NCI-H524 (cell line): ENCODE measurements at regions not wholly inside any gene's neighbourhood (a gene's known extent, or its start where the extent isn't known, plus 50 kb on each side); places are given as distances from the start of the nearest gene placed in this dataset.

Source experiments
- DNase-seq, 2 experiments: peaks; one replicate each; lab custom pipeline; 2025; lab: John Stamatoyannopoulos, UW

DNA sequence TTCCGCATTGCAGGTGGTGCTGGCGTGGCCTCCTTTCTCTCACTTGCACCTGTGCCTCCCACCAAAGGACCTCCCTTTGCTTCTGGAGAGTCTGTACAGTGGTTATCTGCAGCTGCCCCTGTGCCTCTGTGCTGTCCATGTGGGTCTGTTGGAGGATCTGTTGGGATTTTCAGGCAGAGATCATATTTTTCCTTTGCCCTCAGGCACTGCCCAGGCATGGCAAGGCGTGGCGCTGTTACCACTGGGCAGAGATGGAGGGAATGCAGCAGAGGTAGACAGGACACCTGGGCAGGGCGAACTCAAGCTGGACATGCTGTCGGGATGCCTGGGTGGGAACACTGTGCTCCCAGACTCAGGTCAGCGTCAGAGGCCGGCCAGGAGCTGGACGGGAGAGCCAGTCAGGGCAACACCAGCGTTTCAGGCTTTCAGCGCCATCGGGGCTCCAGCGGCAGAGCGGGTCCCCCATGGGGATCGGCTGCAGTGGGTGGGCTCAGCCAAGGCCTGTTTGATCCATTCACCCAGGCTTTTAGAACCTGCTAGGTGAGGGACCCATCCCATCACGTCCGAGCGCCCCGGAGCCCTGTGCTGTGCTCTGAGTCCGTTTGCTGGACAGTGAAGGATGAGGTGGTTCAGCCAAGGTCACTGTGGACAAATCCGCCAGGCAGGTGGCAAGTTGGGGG, 718.9 kb downstream of the BRD1 start:
- no peak for DNase-seq

GRCh38 chr22:49107961-49108530, 719.6 kb downstream of the BRD1 start:
- DNase-seq, result no peak

- no peak for DNase-seq
Measured at GRCh38 chr22:49107561-49107960, 720.1 kb downstream of the BRD1 start.

- DNase-seq, result no peak
Measured at GRCh38 chr22:49106842-49107152, 720.9 kb downstream of the BRD1 start.

DNA sequence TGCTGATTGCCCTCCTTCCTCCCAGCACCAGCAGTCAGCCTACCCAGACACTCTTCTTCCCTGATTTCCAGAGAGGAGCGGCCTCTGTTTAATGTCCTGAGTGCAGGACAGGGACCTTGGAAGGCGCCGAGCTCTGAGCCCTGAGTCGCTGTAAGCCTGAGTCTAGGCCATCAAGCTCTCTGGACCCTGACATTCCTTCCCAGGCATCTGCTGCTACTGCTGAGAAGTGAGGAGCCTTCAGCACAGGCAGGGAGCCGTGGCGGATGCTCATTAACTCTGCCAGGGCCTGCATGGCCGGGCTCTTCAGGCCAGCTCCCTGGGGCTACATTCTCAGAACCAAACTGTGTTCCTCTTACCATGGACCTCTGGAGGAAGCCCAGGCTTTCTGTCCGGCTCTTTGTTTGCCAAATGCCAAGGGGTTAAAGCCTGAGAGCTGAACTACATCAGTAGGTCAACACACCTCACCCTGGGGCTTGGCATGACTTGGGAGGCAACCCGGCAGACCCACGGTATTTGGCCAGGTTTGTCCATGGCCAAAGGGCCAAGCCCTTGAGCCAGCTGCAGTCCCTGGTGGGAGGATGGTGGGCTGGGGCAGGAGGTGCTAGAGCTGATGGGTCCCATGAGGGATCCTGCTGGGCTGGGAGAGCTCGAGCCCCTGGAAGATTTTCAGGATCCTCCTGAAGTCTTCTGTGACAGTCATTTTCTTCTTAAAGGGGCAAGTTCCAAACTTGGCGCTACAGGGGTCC, 721.4 kb downstream of the BRD1 start:
- no peak for DNase-seq

DNA sequence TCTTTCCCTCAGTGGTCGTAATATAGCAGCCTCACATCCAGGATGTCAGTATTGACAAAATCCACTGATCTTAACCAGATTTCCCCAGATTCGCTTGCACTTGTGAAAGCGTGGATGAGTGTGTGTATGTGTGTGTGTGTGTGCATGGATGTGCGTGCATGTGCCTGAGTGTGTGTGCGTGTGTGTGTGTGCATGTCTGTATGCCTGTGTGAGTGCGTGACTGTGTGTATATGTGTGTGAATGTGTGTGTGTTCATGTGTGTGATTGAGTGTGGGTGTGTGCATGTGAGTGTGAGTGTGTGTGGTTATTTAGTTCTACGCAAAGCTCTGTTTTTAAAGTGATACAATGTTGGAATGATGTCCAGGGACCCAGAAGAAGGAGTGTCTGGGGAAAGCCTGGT, 723.2 kb downstream of the BRD1 start:
- DNase-seq, result no peak

DNA sequence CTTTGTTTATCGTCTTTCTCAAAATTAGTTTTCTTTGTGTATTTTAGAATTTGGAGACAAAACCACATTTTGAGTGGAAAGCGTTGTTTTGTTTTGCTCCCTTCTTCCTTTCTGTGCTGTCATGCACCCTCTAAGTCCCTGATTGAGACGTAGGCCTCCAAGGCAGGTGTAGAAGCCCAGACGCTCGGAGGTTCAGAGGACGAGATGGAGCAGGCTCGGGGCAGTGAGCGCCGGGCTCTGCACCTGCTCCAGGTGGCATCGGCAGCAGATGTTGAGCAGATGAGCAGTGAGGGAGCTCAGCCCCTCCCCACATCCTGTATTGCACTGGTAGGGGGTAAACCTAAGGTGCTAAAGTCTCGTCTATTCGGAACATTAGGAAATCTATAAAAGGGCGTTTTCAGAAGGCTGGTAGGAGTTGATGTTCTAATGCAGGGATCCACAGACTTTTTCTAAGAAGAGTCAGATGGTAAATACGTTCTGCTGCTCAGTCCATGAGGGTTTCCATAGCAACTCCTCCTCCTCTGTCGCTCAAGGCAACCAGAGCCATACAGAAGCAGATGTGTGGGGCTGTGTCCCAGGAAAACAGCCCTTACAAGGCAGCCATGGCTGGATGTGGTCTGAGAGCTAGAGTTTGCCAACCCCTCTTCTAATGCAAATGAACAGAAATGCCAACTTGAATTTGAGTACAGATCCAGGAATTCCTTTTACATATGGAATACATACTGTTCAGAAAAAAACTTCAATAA, 724.2 kb downstream of the BRD1 start:
- peak; percentile 58 to 87 for DNase-seq

GRCh38 chr22:49102367-49102766, 725.3 kb downstream of the BRD1 start:
- DNase-seq, result no peak

- no peak for DNase-seq
Measured at GRCh38 chr22:49101873-49102272, 725.8 kb downstream of the BRD1 start.

GRCh38 chr22:49101225-49101624, 726.4 kb downstream of the BRD1 start:
- DNase-seq, result no peak

- DNase-seq, result no peak
Measured at GRCh38 chr22:49100773-49101172, 726.9 kb downstream of the BRD1 start.

DNA sequence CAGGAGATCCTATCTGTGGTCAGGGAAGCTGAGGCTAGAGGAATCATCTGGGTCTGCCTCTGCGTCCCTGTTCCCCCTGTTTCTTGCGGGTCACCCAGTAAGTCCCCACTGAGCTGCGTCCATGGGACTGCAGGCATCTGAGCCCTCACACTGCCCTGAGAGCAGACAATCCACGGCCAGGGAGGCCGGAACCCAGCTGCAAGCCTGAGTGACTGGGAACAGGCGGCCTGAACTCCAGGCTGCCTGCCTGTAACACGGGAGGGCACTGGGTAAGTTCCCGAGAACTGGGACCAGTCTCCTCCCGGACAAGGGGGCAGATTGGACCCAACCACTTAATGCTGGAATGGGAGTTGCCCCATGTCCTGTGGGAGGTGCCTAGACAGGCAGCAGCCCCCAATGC, 727.4 kb downstream of the BRD1 start:
- DNase-seq, result no peak

GRCh38 chr22:49099496-49100124, 728.1 kb downstream of the BRD1 start:
- no peak for DNase-seq

GRCh38 chr22:49099089-49099488, 728.6 kb downstream of the BRD1 start:
- no peak for DNase-seq

GRCh38 chr22:49097966-49098365, 729.7 kb downstream of the BRD1 start:
- DNase-seq, result no peak

- DNase-seq, result no peak
Measured at GRCh38 chr22:49097171-49097925, 730.3 kb downstream of the BRD1 start.

- no peak for DNase-seq
Measured at GRCh38 chr22:49096476-49096875, 731.2 kb downstream of the BRD1 start.

- no peak for DNase-seq
Measured at GRCh38 chr22:49095366-49095765, 732.3 kb downstream of the BRD1 start.

- no peak for DNase-seq
Measured at GRCh38 chr22:49094858-49095257, 732.8 kb downstream of the BRD1 start.

DNA sequence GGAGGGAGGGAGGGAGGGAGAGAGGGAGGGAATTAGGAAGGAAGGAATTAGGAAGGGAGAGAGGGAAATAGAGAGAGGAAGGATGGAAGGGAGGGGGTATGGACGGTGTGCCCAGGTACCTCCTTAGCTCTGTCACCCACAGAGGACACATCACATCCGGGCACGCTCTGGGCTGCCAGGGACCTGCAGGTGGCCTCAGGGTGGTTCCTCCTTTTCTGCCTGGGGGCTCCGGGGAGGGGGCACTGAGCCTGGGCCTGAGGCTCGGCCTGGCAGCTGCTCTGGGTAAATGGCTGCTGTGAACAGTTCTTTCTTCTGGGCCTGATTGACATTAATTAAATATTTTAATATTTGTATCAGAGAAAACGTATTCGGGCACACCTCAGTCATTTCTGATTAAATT, 733.5 kb downstream of the BRD1 start:
- no peak for DNase-seq

GRCh38 chr22:49093192-49093880, 734.3 kb downstream of the BRD1 start:
- DNase-seq, result peak in 1 of 2 experiments; percentile 33
